Activated CD8-positive, alpha-beta memory T cell treated with anti-CD3 and anti-CD28 coated beads for 36 hours (primary cell): ENCODE measurements at regions not wholly inside any gene's neighbourhood (a gene's known extent, or its start where the extent isn't known, plus 50 kb on each side); places are given as distances from the start of the nearest gene placed in this dataset.

Experiments
- CTCF ChIA-PET: fragments of 350-600 bp; sonication (Branson Sonifier 250); formaldehyde crosslinking; loops from one replicate; lab custom pipeline; 2021; ENCODE audit warnings: antibody characterized with exemption; lab: Charles Lee
- POLR2A ChIA-PET: fragments of 350-600 bp; sonication (Branson Sonifier 250); formaldehyde crosslinking; loops from one replicate; lab custom pipeline; 2021; ENCODE audit warnings: antibody characterized with exemption; lab: Charles Lee

DNA sequence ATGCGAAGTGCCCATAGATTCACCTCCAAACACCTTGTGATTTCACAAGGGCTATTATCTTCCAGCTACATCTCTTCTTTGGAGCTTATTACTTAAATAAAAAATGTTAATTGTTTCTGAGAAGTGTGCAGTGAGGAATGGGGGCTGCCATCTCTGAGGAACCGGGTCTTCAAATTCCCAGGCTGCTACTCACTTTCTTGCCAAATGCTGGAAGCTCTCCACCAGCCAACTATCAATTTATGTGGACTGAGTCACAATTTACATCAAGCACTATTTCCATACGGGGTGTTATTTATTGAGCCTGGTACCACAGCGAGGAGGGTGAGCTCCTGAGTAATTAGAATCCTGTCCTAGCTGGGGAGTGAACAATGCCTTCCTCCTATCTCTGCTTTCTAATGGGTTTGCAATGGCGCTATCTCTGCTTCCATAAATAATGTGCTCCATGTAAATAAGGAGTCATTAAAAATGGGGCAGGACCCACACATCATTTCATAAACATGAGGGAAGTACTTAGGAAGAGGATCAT is 898.3 kb downstream of the VRK1 start:
- ChIA-PET CTCF (interaction anchor here (0.9 kb wide), 1 partner anchor 10 kb away, joined by 3 read pairs; no protein-coding TSS in a partner anchor), POLR2A (no interaction called here)

DNA sequence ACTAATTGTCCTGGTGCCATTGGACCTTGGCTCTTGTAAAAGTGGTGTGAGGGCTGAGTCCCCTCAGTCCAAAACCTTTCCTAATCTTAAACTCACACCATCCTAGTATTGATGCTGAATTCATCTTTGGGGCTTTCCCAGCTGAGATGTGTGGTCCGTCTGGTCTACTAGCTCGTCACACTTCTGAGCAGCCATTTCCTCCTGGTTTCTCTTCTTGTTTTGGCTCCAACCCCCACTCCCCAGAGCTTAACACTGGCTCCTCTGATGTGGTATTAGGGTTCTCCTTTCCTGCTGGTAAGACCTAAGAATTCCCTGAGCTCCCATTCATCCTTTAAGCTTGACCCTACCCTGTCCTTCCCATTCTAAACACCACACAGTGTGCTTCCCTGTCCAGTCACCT is 900.6 kb downstream of the VRK1 start:
- ChIA-PET POLR2A (interaction anchor here (0.5 to 0.6 kb wide), 2 partner anchors 23 to 280 kb away, joined by 4 to 5 read pairs; no protein-coding TSS in a partner anchor), CTCF (interaction anchor here (1.4 kb wide), 1 partner anchor 26 kb away, joined by 4 read pairs; no protein-coding TSS in a partner anchor)

DNA sequence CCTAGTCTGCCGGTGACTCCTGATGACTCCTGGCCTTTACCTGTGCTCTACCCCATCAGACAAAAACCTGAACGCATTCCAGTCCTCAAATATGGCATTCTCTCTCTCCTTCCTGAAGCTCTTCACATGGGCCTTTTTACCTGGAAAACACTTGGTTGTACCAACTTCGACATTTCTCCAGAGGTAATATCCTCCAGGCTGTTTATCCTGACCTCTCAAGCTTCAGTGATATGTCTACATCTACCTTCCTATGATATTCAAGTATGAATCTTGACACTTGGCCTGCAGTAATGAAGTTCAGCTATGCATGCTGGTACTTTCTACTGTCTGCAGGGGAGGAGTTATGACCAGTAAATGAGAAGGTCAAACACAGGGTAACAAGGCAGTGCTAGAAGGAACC is 901.8 kb downstream of the VRK1 start:
- CTCF ChIA-PET, result no interaction called here
- POLR2A ChIA-PET, result no interaction called here

DNA sequence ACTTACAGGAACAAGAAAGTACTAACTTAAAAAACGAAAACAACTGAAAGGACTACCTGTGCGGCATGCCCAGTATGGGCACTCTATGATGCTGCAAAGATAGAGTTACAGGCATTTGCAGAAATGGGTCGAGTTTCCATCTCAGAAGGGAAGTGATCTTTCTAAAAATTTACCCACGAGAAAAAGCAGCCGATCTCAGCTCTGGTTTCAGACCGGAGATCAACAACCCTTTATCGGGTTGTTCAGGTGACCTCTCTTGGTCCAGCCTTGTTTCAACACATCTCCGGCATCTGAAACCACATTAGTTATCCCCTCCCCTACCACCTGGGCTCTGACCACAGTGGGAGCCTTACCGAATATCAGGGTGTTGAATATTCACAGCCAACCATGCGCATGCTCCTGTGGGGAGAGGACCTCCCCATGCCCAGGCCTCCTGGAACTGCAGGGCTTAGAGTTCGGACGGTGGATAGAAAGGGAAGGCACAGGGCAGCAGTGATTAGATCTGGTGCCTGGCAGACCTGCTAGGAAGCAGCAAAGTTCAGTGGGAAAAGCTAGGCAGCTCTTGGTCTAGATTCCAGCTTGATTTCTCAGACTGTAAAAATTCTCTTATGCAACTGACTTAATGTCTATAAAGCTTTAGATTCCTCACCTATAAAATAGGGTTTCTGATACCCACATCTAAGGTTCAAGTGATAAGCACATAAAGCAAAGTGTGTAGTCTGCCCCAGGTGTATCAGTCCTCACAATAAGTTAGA is 906.0 kb downstream of the VRK1 start:
- POLR2A ChIA-PET, result interaction anchor here (0.7 kb wide), 1 partner anchor 29 kb away, joined by 4 read pairs; no protein-coding TSS in a partner anchor

DNA sequence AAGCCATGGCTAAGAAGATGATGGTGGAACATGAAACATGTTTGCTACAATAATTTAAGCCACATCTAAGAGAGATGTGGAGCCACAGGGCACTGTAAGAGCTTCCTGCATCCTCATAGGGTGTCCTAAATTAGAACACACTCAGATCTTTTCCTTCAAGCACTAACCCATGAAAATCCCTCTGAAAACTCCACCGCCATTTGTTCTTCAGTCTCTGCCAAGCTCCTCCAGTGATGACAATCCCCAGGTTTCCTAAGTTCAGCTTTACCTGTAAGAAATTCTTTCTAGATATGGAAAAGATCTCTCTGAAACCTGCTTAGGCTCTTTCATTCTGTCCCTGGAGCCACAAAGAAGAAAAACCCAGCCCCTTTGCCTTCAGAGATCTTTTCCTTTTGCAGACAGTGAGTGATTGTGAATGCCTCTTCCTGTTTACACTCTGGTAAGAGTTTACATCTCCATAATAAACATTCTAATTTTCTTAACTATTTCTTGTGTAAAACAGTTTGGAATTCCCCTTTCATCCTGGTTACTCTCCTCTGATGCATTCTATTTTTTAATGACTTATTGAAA is 907.2 kb downstream of the VRK1 start:
- ChIA-PET POLR2A (no interaction called here), CTCF (no interaction called here)

More for the DNA sequence above, 906.0 kb downstream of the VRK1 start:
- CTCF ChIA-PET, result no interaction called here

DNA sequence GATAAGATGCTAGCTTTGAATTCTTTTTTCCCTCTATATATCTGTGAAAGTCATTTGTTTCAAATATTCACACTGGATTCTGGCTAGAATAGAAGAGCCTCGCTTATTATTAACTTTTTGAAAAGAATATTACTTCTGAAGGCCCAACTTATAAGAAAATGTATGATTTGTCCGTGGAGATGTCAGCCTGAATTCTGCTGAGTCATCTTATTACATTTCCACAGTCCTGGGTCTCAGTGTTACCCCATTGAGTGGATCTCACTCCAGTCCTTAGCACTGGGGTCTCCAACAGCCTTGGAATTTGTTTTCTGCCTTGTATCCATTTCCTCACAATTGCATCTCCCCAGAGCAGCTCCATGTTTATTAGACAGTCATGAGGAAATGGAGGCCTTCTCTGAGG is 907.9 kb downstream of the VRK1 start:
- ChIA-PET CTCF (no interaction called here), POLR2A (no interaction called here)

DNA sequence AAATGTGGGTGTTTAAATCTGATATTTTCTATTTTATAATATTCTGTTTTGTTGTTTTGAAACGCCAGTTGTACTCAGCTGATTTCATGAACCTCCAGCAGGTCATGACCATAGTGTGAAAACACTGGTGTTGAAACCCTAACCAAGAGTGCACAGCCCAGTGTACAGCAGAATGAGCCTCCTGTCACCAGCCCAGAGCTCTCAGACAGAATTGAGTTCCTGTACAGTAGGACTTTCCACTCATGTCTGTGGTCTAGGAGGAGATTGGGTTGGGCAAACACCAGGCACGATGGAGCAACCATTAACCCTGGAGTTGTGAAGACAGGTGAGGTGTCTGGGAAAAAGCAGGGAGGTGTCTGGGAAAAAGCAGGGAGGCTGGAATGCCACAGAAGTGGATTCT is 908.8 kb downstream of the VRK1 start:
- CTCF ChIA-PET, result no interaction called here
- POLR2A ChIA-PET, result no interaction called here

DNA sequence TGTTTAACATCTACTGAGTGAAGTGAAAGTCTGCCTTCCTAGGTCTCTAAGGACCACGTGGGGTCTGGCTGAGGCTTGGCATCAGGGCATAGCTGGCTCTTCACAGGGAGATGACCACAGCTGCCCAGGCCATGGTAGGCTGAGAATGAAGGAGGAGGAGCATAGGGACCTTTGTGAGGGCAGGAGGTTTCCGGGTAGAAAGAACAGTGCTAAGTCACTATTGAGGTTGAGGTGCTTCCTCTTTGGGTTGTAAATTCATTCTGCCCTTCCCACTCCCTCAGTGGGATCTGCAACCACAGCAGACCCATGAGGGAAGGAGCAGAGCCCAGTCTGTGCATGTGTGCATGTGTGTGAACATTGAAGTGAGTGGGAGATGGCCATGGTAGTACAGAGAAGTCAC is 909.6 kb downstream of the VRK1 start:
- CTCF ChIA-PET, result no interaction called here

DNA sequence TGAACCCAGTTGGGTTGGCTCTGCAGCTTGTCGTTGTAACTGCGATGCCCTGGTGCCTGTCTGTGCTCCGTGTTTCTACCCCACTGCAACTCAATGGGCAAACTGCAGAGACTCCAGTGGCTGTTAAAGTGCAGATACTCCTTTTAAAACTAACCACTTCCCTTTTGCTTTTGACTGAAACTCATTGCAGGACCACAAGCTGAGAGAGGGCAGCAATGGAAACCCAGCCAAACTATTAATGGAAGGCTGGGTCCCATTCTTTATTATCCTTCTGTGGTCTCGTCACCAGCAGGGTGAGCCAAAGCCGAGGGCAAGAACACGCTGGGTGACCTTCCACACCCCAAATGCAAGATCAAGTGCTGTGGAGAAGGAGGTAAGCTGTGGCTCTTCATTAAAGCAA is 910.4 kb downstream of the VRK1 start:
- POLR2A ChIA-PET, result no interaction called here
- CTCF ChIA-PET, result no interaction called here

More for the DNA sequence above, 909.6 kb downstream of the VRK1 start:
- POLR2A ChIA-PET, result no interaction called here

DNA sequence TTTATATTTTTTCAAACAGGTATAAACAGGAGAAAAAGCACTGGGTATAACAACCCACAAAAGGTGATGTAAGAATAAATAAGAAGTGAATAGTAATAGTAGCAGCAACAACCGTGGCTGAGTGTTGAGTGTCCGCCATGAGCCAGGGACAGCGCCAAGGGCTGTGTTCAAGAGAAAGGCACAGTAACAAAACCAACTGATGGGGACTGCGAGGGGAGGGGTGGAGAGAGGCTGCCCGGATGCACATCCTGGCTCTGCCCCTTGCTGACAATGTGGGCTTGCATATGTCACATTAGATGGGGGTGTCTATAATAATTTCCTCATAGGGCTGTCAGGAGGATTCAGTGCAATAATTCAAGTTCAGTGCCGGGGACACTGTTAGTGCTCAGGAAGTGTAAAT is 912.4 kb downstream of the VRK1 start:
- CTCF ChIA-PET, result no interaction called here
- POLR2A ChIA-PET, result no interaction called here

DNA sequence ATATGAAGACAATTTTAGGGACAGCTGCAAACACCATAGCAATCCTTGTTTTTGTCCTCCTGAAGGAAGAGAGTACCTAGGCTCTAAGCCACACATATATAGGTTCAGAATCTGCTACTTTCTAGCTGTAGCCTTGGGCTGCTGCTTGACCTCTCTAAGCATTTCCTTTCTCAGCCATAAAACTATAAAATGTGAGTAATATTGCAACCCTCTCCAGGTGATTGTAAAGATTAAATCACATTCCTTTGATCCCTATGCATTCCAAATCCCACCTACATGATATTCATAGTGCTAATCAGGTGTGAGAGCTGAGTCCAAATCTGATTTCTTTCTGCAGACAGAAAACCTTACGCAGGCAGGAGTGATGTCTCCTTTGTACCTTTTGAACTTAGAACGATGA is 913.5 kb downstream of the VRK1 start:
- ChIA-PET CTCF (no interaction called here), POLR2A (no interaction called here)

DNA sequence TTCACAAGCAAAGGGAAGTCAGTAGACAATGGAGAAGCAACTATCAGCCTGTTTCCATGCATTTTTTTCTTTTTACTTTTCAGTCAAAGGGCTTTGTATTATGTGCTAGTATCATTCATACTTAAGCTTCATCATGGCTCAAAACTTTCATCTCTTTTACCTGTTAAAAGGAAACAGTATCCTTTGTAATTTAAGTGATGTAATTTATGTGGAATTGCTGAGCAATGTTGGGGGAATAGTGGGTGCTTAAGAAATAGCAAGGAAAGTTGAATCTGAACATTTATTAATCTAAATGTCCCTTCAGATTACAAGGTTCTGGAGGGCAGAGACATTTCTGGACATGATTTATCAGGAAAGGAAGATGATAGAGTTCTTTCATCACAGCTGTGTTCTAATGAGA is 915.3 kb downstream of the VRK1 start:
- POLR2A ChIA-PET, result no interaction called here
- CTCF ChIA-PET, result interaction anchor here (0.7 kb wide), 1 partner anchor 12 kb away, joined by 3 read pairs; no protein-coding TSS in a partner anchor

DNA sequence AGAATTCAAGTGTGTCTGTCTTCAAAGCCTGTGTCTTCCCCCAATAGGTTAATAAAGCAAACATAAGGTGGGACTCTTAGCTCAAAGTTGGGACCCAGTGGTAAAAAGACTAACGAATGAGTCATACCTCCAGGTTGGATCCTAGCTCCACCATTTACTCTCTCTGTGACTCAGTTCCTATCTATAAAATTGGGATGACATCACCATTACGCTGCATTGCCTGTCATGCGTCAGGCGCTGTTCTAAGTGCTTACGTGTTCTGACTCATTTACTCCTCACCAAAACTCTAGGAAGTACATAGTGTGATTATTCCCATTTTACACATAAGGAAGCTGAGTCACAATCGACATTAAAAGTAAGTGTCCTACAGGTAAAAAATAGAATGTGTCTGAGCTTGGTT is 915.8 kb downstream of the VRK1 start:
- ChIA-PET POLR2A (no interaction called here), CTCF (interaction anchor here (0.7 kb wide), 1 partner anchor 12 kb away, joined by 3 read pairs; no protein-coding TSS in a partner anchor)

DNA sequence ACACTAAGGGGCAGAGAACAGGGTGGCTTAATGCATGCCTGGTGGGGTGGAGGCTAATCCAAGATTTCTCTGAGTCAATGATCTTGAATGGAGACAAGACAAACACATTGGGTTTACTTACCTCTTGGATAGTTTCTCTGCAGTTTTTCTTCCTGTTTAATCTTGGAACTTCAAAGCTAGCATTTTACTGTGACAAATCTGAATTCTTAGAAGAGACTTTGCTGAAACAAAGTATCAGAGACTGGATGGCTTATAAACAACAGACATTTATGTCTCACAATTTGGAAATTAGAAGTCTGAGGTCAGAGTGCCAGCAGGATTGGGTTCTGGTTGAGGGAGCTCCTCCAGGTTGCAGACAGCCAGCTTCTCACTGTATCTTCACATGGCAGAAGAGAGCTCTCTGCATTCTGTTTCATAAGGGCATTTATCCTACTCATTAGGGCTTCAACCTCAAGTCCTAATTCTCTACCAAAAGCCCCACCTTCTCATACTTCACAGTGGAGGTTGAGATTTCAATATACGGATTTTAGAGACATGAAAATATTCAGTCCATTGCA is 921.8 kb downstream of the VRK1 start:
- CTCF ChIA-PET, result no interaction called here
- POLR2A ChIA-PET, result no interaction called here

DNA sequence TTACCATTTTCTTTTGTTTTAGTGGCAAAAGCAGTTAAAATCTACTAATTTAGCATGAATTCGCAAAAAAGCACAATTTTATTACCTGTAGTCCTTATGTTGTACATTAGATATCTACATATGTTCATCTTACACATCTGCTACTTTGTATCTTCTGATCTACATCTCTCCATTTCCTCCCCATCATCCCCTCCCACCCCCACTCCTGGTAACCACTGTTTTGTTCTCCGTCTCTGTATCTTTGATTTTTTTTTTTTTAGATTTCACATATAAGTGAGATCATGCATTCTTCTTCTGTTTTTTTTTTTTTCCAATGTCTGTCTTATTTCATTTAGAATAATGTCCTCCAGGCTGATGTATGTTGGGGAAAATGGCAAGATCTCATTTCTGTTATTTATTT is 922.7 kb downstream of the VRK1 start:
- CTCF ChIA-PET, result no interaction called here

DNA sequence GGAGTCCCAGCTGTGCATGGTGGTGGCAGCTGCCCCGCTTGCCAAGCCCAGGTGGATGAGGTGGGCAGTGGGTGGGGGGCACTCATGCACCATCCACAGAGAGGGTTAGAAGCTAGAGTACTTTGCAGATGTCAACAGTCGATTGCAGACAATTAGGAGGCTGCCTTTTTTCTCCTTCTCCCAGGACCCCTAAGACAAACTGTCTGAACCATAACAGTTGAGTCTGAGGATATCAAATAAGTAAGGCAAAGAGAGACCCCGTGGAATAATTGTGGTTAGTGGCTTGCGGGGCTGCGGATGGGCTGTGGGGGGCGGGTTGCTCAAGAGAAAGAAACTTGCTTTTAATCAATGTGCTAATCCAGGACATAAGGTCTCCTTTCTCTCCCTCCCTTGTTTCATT is 926.2 kb downstream of the VRK1 start:
- ChIA-PET POLR2A (no interaction called here), CTCF (interaction anchor here (1.2 kb wide), 1 partner anchor 25 kb away, joined by 4 read pairs; no protein-coding TSS in a partner anchor)

More for the DNA sequence above, 922.7 kb downstream of the VRK1 start:
- POLR2A ChIA-PET, result interaction anchor here (0.6 kb wide), 1 partner anchor 291 kb away, joined by 5 read pairs; no protein-coding TSS in a partner anchor

DNA sequence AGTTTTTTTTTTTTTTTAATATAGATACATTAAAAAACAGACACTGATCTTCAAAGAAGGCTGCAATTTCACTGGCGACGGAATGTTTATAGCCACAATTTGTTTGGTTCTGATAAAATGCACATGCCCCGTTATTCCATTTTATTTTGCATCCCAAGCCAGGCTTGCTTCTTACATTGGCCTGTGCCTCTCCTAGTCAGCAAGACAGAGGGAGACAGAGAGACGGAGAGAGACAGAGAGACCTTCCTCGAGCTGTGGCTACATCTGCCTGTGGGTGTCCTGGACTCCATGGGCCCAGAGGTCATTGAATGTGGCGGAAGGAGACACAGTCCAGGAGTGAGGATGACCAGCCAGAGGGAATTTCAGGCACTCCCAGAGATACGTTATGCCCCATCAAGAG is 926.6 kb downstream of the VRK1 start:
- ChIA-PET POLR2A (no interaction called here), CTCF (interaction anchor here (0.7 to 1.2 kb wide), 2 partner anchors 15 to 26 kb away, joined by 3 to 4 read pairs; no protein-coding TSS in a partner anchor)

DNA sequence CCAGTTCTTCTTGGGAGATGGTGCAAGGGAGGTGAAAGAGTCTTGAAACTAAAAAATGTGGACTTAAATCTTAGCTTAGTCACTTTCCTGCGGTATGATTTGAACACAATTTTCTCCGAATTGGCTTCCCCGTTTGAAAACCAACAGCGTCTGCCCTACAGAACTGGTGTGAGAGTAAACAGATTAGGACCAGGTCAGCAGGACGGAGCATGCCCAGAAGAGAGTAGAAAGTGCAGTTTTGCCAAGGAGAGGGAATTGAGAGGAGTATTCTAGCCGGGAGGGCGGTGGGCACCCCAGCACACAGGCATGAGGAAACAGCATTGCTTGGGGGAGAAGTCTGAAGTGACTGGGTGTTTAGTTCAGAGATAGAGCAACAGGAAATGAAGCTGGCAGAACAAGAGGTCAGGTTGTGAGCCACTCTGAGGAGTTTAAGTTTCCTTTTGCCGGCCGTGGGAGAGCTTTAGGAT is 927.1 kb downstream of the VRK1 start:
- POLR2A ChIA-PET, result no interaction called here
- CTCF ChIA-PET, result interaction anchor here (0.6 to 1.2 kb wide), 4 partner anchors 12 to 1550 kb away, joined by 3 to 4 read pairs (median 4); no protein-coding TSS in a partner anchor

DNA sequence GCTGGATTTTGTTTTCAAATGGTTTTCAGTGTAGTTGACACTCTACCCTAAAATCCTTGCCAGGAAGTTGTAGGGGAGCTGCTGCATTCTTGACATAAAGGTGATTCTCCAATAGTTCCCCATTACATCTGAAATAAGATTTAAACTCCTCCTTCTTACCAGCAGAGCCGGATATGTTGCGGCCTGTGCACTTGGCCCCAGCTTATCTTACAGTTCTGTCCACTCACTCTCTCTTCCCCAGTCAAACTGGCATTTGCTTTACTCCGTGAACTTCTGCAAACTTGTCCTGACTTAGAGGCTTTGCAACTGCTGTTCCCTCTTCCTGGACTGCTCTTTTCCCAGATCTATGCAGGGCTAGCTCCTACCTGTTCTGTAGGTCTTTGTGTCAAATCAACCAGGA is 929.5 kb downstream of the VRK1 start:
- ChIA-PET POLR2A (no interaction called here), CTCF (interaction anchor here (0.7 kb wide), 1 partner anchor 427 kb away, joined by 3 read pairs; no protein-coding TSS in a partner anchor)

DNA sequence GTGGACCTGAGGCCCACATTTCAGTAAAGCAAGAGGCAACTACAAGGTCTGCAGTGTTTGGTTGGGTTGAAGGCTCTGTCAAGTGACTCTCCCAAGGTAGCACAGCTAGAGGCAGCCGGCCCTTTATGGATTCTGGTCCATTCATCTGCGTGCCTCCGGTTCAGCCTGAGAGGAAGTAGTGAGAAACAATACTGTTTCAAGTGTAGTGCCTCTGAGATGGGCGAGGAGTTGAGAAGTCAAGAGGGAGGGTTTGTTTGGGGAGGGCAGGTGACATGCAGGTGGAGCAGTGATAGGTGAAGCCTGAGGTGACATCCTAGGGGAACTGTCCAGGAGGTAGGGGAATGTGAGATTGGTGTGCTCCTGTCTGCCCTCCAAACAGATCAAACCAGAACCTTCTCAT is 933.5 kb downstream of the VRK1 start:
- POLR2A ChIA-PET, result no interaction called here
- CTCF ChIA-PET, result no interaction called here
